A673 (cell line): ENCODE measurements at regions not wholly inside any gene's neighbourhood (a gene's known extent, or its start where the extent isn't known, plus 50 kb on each side); places are given as distances from the start of the nearest gene placed in this dataset.

Experiments
- EZH2 ChIP-seq: fragments of 200-600 bp; sonication (generic); IDR thresholded peaks from 2 replicates; pipeline ENCODE4 v1.6.1; 2017; ENCODE audit warnings: borderline replicate concordance, low read depth, mild to moderate bottlenecking, mixed read lengths, antibody characterized with exemption, low read length; ENCODE audit not compliant: poor library complexity, severe bottlenecking
- TF ChIP-seq, protein P1 (sequence below): fragments of 300-800, 200-600 bp; sonication (generic); conservative IDR thresholded peaks from 2 replicates; pipeline ENCODE4 v1.5.1; 2017; ENCODE audit warnings: low read depth, mild to moderate bottlenecking, antibody characterized with exemption, low read length, moderate library complexity, mixed read lengths

DNA sequence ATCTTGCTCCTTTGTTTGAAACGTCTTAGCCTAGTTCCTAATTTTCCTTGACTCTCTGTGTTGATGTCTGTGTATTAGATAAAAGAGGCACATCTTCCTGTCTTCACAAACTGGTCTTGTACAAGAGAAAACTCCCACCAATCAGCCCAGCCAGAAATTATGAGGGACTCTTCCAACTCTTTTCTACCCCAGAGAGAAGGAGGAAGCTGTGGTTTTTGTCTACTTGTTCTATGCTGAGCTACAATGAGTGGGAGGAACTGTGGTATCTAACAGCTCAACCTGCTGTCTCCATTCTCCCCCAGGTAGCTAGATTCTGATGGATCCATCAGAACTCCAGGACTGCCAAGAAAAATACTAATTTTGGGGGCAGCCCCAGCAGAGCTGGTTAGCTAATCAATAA, 392.5 kb downstream of the HS3ST3B1 start:
- TF ChIP-seq, protein P1, sequence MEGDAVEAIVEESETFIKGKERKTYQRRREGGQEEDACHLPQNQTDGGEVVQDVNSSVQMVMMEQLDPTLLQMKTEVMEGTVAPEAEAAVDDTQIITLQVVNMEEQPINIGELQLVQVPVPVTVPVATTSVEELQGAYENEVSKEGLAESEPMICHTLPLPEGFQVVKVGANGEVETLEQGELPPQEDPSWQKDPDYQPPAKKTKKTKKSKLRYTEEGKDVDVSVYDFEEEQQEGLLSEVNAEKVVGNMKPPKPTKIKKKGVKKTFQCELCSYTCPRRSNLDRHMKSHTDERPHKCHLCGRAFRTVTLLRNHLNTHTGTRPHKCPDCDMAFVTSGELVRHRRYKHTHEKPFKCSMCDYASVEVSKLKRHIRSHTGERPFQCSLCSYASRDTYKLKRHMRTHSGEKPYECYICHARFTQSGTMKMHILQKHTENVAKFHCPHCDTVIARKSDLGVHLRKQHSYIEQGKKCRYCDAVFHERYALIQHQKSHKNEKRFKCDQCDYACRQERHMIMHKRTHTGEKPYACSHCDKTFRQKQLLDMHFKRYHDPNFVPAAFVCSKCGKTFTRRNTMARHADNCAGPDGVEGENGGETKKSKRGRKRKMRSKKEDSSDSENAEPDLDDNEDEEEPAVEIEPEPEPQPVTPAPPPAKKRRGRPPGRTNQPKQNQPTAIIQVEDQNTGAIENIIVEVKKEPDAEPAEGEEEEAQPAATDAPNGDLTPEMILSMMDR: no peak
- TF ChIP-seq EZH2: no peak
